Adrenal gland (tissue), 9 donors: ENCODE measurements at regions not wholly inside any gene's neighbourhood (a gene's known extent, or its start where the extent isn't known, plus 50 kb on each side); places are given as distances from the start of the nearest gene placed in this dataset.

Source experiments
- DNase-seq, 7 donors: peaks; one replicate each; pipeline ENCODE4 v3.0.0-alpha.2; 2019 to 2020
- H3K27ac ChIP-seq, 5 donors: fragments of 200-600 bp; sonication (generic) in 4 of 5; 1 replicate in 3 of 5; 2 replicates in 2 of 5; pipeline versions ENCODE4 v1.5.1 to v1.8.0; 2016 to 2020; ENCODE audit warnings: mild to moderate bottlenecking in 1 of 5
- H3K27me3 ChIP-seq: fragments of 200-600 bp; 2 replicates; pipeline ENCODE4 v1.8.0; 2021
- H3K36me3 ChIP-seq, 2 donors: fragments of 200-600 bp; replicated peaks in 1 of 2; 1 replicate in 1 of 2; 2 replicates in 1 of 2; pipeline versions ENCODE4 v1.5.1 to v1.8.0; 2018 to 2022
- H3K4me1 ChIP-seq, 2 donors: fragments of 200-600 bp; replicated peaks in 1 of 2; 1 replicate in 1 of 2; 2 replicates in 1 of 2; pipeline versions ENCODE4 v1.5.1 to v1.8.0; 2018 to 2021
- H3K4me3 ChIP-seq, 4 donors: fragments of 200-600 bp; sonication (generic) in 3 of 4; one replicate each; pipeline ENCODE4 v1.5.1; 2016 to 2018
- H3K9me3 ChIP-seq, 3 donors: fragments of 200-600 bp; sonication (generic) in 1 of 3; replicated peaks in 1 of 3; 1 replicate in 2 of 3; 2 replicates in 1 of 3; pipeline versions ENCODE4 v1.5.1 to v1.8.0; 2016 to 2021
- POLR2A ChIP-seq, 2 donors: fragments of 450-650 bp; IDR thresholded peaks; one replicate each; pipeline ENCODE4 v1.6.1; 2017; ENCODE audit warnings: antibody characterized with exemption in 2 of 2, mild to moderate bottlenecking in 2 of 2, moderate library complexity in 1 of 2
- WGBS, 4 donors: extraction: QIAGEN DNeasy Blood & Tissue Kit in 2 of 4; methylation state at CpG; one replicate each; pipeline versions ENCODE4 v1.1.5 to v1.1.7; 2013 to 2017; 5-methylcytosine and 5-hydroxymethylcytosine counted together
- intact Hi-C, 2 donors: fragments of 100-400 bp; cut with DNase I; formaldehyde crosslinking; loops; one replicate each; pipeline versions ENCODE4 v1.14.1 to v1.15.0; 2022 to 2023
- TF ChIP-seq, protein P1 (sequence below), 6 experiments: fragments of 450-650 bp in 4 of 6; fragments of 200-600 bp in 2 of 6; sonication (generic) in 1 of 6; IDR thresholded peaks; 1 replicate in 5 of 6; 2 replicates in 1 of 6; pipeline versions ENCODE4 v1.5.1 to v1.8.0; 2016 to 2021; ENCODE audit warnings: antibody characterized with exemption in 6 of 6, mild to moderate bottlenecking in 2 of 6, moderate library complexity in 1 of 6
- donor health status: healthy with polysubstance abuse.
- donor health status: Bipolar disorder and iron deficiency.
- donor health status: DM: yes; HTN: yes; CAD: no.
- donor health status: DM: no; HTN: no; CAD: no.
- donor health status: DM: no; HTN: no; CAD: no.

- DNase-seq, result peak in 1 of 7 donors; percentile 5
- intact Hi-C loops, result no loop called here
- H3K27ac ChIP-seq, result no peak overlapping the region
- H3K4me1 ChIP-seq, result no peaks in the 10 kb centered on the region
- H3K9me3 ChIP-seq, result no peaks in the 10 kb centered on the region
- no peaks in the 10 kb centered on the region for H3K27me3 ChIP-seq
- TF ChIP-seq POLR2A (IDR thresholded peaks at IDR 0.05), result no peak
- TF ChIP-seq, protein P1, sequence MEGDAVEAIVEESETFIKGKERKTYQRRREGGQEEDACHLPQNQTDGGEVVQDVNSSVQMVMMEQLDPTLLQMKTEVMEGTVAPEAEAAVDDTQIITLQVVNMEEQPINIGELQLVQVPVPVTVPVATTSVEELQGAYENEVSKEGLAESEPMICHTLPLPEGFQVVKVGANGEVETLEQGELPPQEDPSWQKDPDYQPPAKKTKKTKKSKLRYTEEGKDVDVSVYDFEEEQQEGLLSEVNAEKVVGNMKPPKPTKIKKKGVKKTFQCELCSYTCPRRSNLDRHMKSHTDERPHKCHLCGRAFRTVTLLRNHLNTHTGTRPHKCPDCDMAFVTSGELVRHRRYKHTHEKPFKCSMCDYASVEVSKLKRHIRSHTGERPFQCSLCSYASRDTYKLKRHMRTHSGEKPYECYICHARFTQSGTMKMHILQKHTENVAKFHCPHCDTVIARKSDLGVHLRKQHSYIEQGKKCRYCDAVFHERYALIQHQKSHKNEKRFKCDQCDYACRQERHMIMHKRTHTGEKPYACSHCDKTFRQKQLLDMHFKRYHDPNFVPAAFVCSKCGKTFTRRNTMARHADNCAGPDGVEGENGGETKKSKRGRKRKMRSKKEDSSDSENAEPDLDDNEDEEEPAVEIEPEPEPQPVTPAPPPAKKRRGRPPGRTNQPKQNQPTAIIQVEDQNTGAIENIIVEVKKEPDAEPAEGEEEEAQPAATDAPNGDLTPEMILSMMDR (IDR thresholded peaks at IDR 0.05), result no peak
- H3K36me3 ChIP-seq, result no peaks in the 10 kb centered on the region
- 49 to 64% (median 63%) methylated on average over 4 of the region's 4 CpGs for WGBS, 4 donors
- no peak overlapping the region for H3K4me3 ChIP-seq
These were observed 408.5 kb downstream of the PTPRU start for GRCh38 chr1:29644812-29645211.

DNA sequence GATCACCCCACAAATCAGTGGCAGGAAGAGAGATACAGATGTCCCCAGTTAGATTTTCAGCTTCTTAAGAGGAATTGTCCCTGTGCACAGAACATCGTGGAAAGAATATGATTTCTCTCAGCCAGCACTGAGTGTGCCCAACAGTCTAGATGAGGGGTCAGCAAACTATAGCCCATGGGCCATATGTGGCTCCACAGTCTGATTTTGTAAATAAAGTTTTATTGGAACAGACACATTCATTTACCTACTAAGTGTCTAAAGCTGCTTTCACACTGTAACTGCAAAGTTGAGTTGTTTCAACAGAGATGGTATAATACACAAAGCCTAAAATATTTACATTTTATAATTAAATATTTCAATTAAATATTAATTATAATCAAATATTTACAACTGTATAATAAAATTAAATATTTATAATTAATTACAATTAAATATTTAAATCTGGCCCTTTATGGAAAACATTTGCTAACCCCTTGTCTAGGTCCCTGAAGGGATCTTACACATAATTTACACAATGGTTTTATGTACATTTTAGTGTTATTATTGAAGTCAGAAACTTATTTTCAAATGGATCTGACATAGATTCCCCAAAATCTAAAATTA is 407.6 kb downstream of the PTPRU start:
- no peak for TF ChIP-seq POLR2A (IDR thresholded peaks at IDR 0.05)
- TF ChIP-seq, protein P1 (IDR thresholded peaks at IDR 0.05), result no peak
- intact Hi-C loops, result no loop called here
- no peaks in the 10 kb centered on the region for H3K4me1 ChIP-seq
- 69 to 100% (median 88%) methylated on average over 1 of the region's 1 CpG for whole genome bisulfite sequencing, 4 donors
- H3K36me3 ChIP-seq, result no peaks in the 10 kb centered on the region
- no peak overlapping the region for H3K4me3 ChIP-seq
- DNase-seq, result peak in 1 of 7 donors; percentile 0
- no peaks in the 10 kb centered on the region for H3K27me3 ChIP-seq
- no peak overlapping the region for H3K27ac ChIP-seq
- no peaks in the 10 kb centered on the region for H3K9me3 ChIP-seq

DNA sequence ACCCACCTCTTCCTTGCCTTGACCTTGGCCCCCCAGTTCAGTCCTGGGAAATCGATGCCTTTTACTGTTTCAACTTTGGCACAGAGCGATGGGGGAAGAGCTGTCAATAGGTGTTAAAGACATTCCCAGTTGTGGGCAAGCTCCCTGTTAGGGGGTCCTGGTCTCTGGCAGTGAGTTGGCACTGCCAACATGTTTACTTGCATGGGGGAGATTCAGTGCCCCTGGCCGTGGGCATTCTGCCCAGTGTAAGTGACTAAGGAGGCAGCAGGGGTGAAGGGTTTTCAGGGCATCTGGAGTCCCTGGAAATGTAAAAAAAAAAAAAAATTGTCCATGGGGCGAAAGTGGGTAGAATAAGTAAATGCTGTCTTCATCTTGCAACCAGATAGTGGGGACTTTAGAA is 407.0 kb downstream of the PTPRU start:
- 56 to 72% (median 67%) methylated on average over 2 to 4 of the region's 4 CpGs for WGBS, 4 donors
- Histone ChIP-seq H3K4me3 (no peak overlapping the region), H3K36me3 (no peaks in the 10 kb centered on the region), H3K9me3 (no peaks in the 10 kb centered on the region), H3K27ac (no peak overlapping the region), H3K4me1 (no peaks in the 10 kb centered on the region), H3K27me3 (no peaks in the 10 kb centered on the region)
- peak in 1 of 7 donors; percentile 14 for DNase-seq
- TF ChIP-seq, protein P1 (IDR thresholded peaks at IDR 0.05), result no peak
- no peak for TF ChIP-seq POLR2A (IDR thresholded peaks at IDR 0.05)
- intact Hi-C loops, result no loop called here

DNA sequence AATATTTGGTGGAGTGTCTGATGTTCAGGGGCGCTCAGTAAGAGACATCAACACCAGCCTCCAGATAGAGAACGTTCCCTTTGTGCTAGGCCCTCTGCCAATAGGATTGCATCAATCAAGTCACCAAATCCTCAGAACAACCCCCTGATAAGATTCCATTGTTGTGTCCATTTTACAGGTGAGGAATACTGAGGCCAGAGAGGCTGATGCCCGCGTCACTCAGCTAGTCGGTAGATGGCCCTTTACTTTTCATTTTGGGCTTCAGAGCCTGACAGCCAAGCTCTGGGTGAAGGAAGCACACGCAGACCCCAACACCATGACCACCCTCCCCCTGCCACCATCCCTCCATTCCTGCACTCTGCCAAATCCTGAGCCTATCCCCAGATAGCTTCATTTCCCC is 406.2 kb downstream of the PTPRU start:
- 76 to 87% (median 77%) methylated on average over 6 of the region's 6 CpGs for WGBS, 4 donors
- Histone ChIP-seq H3K4me3 (no peak overlapping the region), H3K27ac (no peak overlapping the region), H3K36me3 (no peaks in the 10 kb centered on the region), H3K4me1 (no peaks in the 10 kb centered on the region), H3K27me3 (no peaks in the 10 kb centered on the region), H3K9me3 (no peaks in the 10 kb centered on the region)
- peak in 1 of 7 donors; percentile 1 for DNase-seq
- TF ChIP-seq POLR2A (IDR thresholded peaks at IDR 0.05), result no peak
- TF ChIP-seq, protein P1 (IDR thresholded peaks at IDR 0.05), result no peak
- intact Hi-C loops, result no loop called here
